TTC549 (cell line): ENCODE measurements at regions not wholly inside any gene's neighbourhood (a gene's known extent, or its start where the extent isn't known, plus 50 kb on each side); places are given as distances from the start of the nearest gene placed in this dataset.
"Not testable (repeated sequence)": the region's sequence is repeated elsewhere in the genome, so short reads cannot be mapped to it uniquely, and the experiment has no call there.

Experiments
- FAIRE-seq: peaks from 2 replicates; lab custom pipeline; 2012; peaks lifted over from hg19 to GRCh38; lab: Jason Lieb, UNC

GRCh38 chr2:184993746-184994145 is 395.4 kb downstream of the ZNF804A start:
- FAIRE-seq = no peak

- no peak for FAIRE-seq
These were observed 408.2 kb downstream of the ZNF804A start for GRCh38 chr2:185006481-185006880.

- no peak for FAIRE-seq
These were observed 414.3 kb downstream of the ZNF804A start for GRCh38 chr2:185012643-185013042.

- no peak for FAIRE-seq
These were observed 415.7 kb downstream of the ZNF804A start for GRCh38 chr2:185014076-185014475.

GRCh38 chr2:185025891-185026290 is 427.6 kb downstream of the ZNF804A start:
- FAIRE-seq = not testable (repeated sequence)

GRCh38 chr2:185035906-185036305 is 437.6 kb downstream of the ZNF804A start:
- FAIRE-seq = no peak

GRCh38 chr2:185044323-185044874 is 446.1 kb downstream of the ZNF804A start:
- FAIRE-seq = no peak

- FAIRE-seq = no peak
These were observed 452.5 kb downstream of the ZNF804A start for GRCh38 chr2:185050804-185051203.

- no peak for FAIRE-seq
These were observed 465.4 kb downstream of the ZNF804A start for GRCh38 chr2:185063761-185064160.

- FAIRE-seq = no peak
These were observed 467.8 kb downstream of the ZNF804A start for GRCh38 chr2:185066128-185066527.

GRCh38 chr2:185069107-185069506 is 470.8 kb downstream of the ZNF804A start:
- FAIRE-seq = no peak

- no peak for FAIRE-seq
These were observed 475.8 kb downstream of the ZNF804A start for GRCh38 chr2:185074156-185074555.

- no peak for FAIRE-seq
These were observed 484.4 kb downstream of the ZNF804A start for GRCh38 chr2:185082749-185083148.

- FAIRE-seq = no peak
These were observed 510.3 kb downstream of the ZNF804A start for GRCh38 chr2:185108588-185108987.

GRCh38 chr2:185127412-185127811 is 529.1 kb downstream of the ZNF804A start:
- FAIRE-seq = no peak

GRCh38 chr2:185128346-185128745 is 530.0 kb downstream of the ZNF804A start:
- FAIRE-seq = no peak

GRCh38 chr2:185128996-185129395 is 530.7 kb downstream of the ZNF804A start:
- FAIRE-seq = no peak

GRCh38 chr2:185130685-185131084 is 532.4 kb downstream of the ZNF804A start:
- FAIRE-seq = no peak

GRCh38 chr2:185132501-185133041 is 534.2 kb downstream of the ZNF804A start:
- FAIRE-seq = no peak

- no peak for FAIRE-seq
These were observed 539.4 kb downstream of the ZNF804A start for GRCh38 chr2:185137700-185138099.

GRCh38 chr2:185142677-185143076 is 544.3 kb downstream of the ZNF804A start:
- no peak for FAIRE-seq

- no peak for FAIRE-seq
These were observed 546.0 kb downstream of the ZNF804A start for GRCh38 chr2:185144159-185144919.

GRCh38 chr2:185145316-185146121 is 547.2 kb downstream of the ZNF804A start:
- no peak for FAIRE-seq
